Stimulated activated CD4-positive, alpha-beta T cell treated with anti-CD3 and anti-CD28 coated beads, Interleukin-2, amount 100 ng/mL, for 24 hours (primary cell): ENCODE measurements at regions not wholly inside any gene's neighbourhood (a gene's known extent, or its start where the extent isn't known, plus 50 kb on each side); places are given as distances from the start of the nearest gene placed in this dataset.
"Not testable (repeated sequence)": the region's sequence is repeated elsewhere in the genome, so short reads cannot be mapped to it uniquely, and the experiment has no call there.

Experiments used
- DNase-seq, 2 donors: peaks; one replicate each; pipeline ENCODE4 v3.0.0-alpha.2; 2020

GRCh38 chr5:97955450-97955849 is 772.4 kb upstream of the RIOK2 start:
- no peak for DNase-seq

- no peak for DNase-seq
Measured at GRCh38 chr5:97967292-97967691, 784.2 kb upstream of the RIOK2 start.

- no peak for DNase-seq
Measured at GRCh38 chr5:97968346-97968745, 785.3 kb upstream of the RIOK2 start.

GRCh38 chr5:97979740-97980139 is 793.7 kb upstream of the RGMB start:
- DNase-seq: no peak

DNA sequence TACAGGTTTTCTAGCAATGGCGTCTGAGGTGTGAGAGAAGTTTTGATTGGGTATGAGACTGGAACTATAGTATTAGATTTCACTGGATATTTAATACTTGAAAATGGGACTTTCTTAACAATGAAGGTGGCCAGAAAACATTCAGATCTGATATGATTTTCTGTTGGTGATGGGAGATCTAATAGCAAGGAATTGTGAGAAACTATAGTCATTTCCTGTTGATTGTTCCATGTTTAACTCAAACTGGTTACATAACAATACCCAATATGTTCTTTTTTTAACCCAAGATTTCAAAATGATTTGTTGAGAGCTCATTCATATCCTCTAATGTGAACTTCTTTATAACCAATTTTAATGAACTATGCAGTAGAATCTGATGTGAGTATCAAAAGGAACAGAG is 793.2 kb upstream of the RGMB start:
- no peak for DNase-seq

DNA sequence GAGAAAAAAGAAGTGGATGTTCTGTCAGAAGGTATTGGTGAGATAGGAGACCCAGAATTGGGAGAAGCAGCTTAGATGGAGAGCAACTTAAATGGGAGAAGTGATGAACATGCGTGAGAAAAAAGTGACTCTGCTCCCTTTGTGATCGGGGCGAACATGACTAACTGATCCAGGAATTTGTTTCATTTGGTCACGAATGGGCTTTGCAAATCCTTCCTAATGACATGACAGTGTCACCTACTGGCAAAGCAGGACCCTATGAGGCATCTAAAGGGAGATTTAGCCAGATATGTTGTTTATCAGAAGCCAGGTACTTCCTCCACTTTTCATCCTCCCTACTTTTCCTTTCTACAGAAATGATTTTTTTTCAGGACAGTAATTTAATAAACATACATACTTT is 787.4 kb upstream of the RGMB start:
- DNase-seq: no peak

GRCh38 chr5:97991236-97991635 is 782.2 kb upstream of the RGMB start:
- no peak for DNase-seq

- no peak for DNase-seq
Measured at GRCh38 chr5:97998941-97999340, 774.5 kb upstream of the RGMB start.

- no peak for DNase-seq
Measured at GRCh38 chr5:98004463-98004862, 769.0 kb upstream of the RGMB start.

- no peak for DNase-seq
Measured at GRCh38 chr5:98016771-98017170, 756.7 kb upstream of the RGMB start.

GRCh38 chr5:98030273-98030672 is 743.2 kb upstream of the RGMB start:
- DNase-seq: not testable (repeated sequence)

DNA sequence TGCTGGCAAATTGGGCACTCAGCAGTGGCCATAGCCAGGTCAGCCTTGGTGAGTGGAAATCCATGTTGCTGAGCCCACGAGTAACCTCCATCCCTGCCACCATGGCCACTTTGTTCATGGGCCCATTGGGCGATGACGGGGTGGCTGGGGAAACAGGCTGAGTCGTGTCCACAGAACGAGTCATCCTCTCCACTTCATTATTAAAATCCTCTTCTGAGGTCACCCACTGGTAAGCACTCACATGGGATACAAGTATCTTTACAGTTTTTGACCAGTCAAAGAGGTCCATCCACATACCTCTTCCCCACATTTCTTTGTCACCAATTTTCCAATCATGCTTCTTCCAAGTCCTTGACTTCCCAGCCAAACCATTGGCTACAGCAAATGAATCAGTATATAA is 742.4 kb upstream of the RGMB start:
- not testable (repeated sequence) for DNase-seq

DNA sequence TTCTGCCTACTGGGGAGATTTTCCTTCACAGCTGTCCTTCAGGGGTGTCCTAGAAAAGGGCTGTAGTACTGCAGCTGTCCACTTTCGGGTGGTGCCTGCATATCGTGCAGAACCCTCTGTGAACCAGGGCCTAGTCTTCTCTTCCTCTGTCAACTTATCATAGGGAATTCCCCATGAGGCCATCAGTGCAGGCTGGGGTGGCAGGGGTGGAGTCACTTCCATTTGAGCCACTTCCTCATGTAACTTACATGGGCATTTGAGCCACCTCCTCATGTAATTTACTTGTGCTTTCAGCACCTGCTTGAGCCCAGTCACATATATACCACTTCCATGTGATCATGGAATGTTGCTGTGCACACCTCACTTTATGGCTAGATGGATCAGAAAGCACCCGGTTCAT is 742.0 kb upstream of the RGMB start:
- no peak for DNase-seq

- no peak for DNase-seq
Measured at GRCh38 chr5:98031926-98032325, 741.5 kb upstream of the RGMB start.

DNA sequence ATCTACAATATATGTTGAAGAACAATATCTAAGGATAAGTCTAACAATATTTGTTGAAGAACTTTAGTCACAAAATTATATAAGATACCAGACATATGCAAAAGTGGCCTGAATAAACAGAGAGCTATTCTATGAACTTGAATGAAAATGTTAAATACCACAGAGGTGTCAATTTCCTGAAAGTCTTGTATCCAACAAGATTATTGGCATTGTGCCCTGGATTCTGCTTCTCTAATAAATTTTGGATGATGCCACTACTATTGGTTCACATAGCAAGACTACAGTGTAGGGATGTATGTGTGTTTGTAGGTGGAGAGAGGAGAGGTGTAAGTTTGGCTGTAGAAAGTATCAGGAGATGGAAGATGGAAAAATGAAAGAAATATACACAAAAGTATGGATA is 731.8 kb upstream of the RGMB start:
- DNase-seq: no peak

- no peak for DNase-seq
Measured at GRCh38 chr5:98042521-98042920, 730.9 kb upstream of the RGMB start.

- no peak for DNase-seq
Measured at GRCh38 chr5:98042961-98043360, 730.5 kb upstream of the RGMB start.

- no peak for DNase-seq
Measured at GRCh38 chr5:98050583-98050982, 722.9 kb upstream of the RGMB start.

DNA sequence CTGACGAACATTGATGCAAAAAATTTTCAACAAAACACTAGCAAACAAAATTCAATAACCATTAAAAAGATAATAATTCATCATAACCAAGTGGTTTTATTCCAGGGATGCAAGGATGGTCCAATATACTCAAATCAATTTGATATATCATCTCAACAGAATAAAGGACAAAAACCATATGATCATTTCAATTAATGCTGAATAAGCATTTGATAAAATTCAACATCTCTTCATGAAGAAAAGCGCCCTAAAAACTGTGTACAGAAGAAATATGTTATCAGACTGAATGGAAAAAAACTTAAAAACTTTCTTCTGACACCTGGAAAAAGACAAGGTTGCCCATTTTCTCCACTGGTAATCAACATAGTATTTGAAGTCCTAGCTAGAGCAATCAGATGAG is 720.3 kb upstream of the RGMB start:
- DNase-seq: no peak

DNA sequence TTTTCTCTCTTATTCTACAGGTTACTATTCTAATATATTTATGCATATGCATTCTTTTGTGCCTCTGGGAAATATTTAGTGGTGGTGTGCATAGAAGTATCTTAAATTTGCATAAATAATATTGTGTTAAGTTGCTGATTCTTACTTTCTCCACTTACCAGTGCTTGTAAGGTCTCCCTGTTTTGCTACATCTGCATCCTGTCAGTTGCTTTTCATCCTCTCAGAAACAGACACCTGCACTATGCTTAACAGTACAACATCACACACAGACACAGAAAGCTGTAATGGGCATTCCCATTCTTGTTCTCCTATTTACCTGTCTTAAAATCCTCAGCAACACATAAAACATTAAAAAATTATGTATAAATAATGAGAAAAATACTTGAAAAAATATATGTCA is 713.3 kb upstream of the RGMB start:
- DNase-seq: no peak

DNA sequence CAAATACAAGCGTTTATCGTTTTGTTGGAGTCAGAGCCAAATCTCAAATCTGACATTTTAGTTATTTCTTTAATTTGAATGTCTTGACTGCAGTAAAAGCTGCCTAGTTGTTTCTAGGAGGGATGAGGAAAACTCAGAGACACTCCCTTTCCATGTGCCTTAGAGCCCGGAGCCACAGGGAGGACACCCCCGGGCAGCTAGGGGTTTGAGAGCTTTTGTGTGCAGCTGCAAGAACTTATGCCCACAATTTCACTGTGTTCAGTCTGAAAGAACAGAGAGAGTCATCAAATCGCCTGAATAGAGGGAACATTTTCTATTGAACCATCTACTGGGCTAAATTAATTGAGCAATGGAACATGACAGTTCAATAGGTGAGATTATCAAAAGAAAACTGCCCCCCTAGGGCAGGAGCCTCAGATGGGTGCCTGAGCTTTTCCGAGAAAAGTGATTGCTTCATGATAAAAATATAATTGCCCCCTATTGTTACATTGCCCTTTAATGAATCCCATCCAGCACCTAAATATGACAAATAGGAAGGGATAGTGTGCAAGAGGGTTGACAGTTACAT is 709.3 kb upstream of the RGMB start:
- no peak for DNase-seq

DNA sequence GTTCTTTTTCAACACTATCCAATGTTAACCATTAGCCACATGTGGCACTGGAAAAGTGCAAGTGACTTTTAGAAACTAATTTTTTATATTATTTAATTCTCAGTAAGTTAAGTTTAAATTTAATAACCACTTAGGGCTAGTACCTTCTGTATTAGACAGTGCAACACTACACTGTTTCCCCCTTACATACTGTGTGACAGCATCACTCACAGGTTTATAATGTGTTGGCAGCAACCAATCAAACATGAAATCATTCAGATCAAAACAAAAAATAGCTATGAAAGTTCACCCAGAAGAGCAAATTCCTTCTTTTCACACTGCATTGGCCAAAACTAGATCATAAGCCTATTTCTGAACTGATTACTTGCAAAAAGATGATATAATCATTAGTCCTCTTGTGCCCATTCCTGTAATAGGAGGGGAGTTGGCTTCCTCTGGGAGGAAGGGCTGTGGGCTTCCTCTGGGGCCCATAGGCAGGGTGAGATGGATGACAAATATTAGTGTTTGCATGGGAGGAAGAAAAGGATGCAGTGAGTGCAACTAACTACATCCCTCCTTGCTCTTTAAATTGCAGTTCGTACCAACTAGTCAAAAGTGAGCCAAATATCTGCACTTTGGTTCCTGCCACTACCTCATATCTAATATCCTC is 708.1 kb upstream of the RGMB start:
- no peak for DNase-seq

- no peak for DNase-seq
Measured at GRCh38 chr5:98066910-98067309, 706.6 kb upstream of the RGMB start.

- no peak for DNase-seq
Measured at GRCh38 chr5:98069876-98070512, 703.5 kb upstream of the RGMB start.

DNA sequence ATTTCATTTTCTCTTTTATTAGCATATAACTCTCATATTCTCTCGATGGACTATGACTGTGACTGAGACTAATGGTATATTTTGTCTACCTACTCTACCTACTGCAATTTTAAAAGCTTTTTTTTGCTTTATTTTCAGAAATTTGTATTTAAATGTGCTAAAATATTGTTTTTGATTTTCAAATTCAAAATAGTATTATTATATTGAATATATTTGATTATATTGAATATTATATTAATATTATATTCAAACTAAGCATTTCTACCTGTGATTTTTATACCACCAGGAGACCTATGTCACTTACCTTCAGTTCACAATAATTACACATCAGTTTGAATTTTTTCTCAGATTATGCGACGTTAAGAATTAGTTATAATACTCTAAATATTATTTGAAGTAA is 700.5 kb upstream of the RGMB start:
- DNase-seq: no peak
